IPS-18a (cell line): ENCODE measurements at regions not wholly inside any gene's neighbourhood (a gene's known extent, or its start where the extent isn't known, plus 50 kb on each side); places are given as distances from the start of the nearest gene placed in this dataset.

Experiments used
- H3K27ac ChIP-seq: one replicate; pipeline ENCODE4 v1.5.1; 2013; ENCODE audit warnings: low read length
- H3K27me3 ChIP-seq: one replicate; pipeline ENCODE4 v1.6.1; 2013; ENCODE audit warnings: mild to moderate bottlenecking, low read length; ENCODE audit not compliant: control insufficient read depth, insufficient read depth
- H3K36me3 ChIP-seq: one replicate; pipeline ENCODE4 v1.6.1; 2013; ENCODE audit warnings: low read depth, low read length; ENCODE audit not compliant: control insufficient read depth
- H3K4me1 ChIP-seq: one replicate; pipeline ENCODE4 v1.6.1; 2013; ENCODE audit warnings: low read depth, low read length; ENCODE audit not compliant: control insufficient read depth
- H3K4me3 ChIP-seq: one replicate; pipeline ENCODE4 v1.5.1; 2013; ENCODE audit warnings: low read length
- H3K9ac ChIP-seq: one replicate; pipeline ENCODE4 v1.6.1; 2013; ENCODE audit warnings: mild to moderate bottlenecking, low read length, moderate library complexity
- H3K9me3 ChIP-seq: one replicate; pipeline ENCODE4 v1.6.1; 2013; ENCODE audit warnings: low read depth, low read length; ENCODE audit not compliant: control insufficient read depth

DNA sequence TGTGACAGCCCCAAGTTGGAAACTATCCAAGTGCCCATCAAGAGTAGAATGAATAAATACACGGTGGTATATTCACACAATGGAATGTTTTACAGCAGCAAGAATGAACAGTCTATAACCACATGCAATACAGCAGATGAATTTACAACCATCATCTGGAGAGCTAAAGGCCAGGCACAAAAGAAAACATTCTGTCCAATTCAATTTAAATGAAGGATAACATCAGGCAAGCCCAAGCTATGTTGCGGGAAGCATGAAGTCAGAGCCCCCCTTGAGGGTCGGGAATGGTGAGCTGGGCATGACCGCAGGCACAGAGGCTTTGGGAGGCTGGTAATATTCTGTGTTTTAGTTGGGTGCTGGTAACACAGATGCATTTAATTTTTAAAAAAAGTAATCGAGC is 76.0 kb downstream of the SYNE3 start:
- H3K4me1 ChIP-seq: no peaks in the 10 kb centered on the region
- no peak overlapping the region for H3K4me3 ChIP-seq
- no peak overlapping the region for H3K27ac ChIP-seq
- no peaks in the 10 kb centered on the region for H3K36me3 ChIP-seq
- no peak overlapping the region for H3K9ac ChIP-seq
- H3K27me3 ChIP-seq: no peaks in the 10 kb centered on the region
- no peaks in the 10 kb centered on the region for H3K9me3 ChIP-seq

GRCh38 chr14:95439881-95440280 is 76.6 kb downstream of the SYNE3 start:
- no peak overlapping the region for H3K4me3 ChIP-seq

GRCh38 chr14:95437715-95438114 is 78.7 kb downstream of the SYNE3 start:
- Histone ChIP-seq H3K36me3 (no peaks in the 10 kb centered on the region), H3K9me3 (no peaks in the 10 kb centered on the region), H3K27ac (no peak overlapping the region), H3K4me3 (no peak overlapping the region), H3K4me1 (no peaks in the 10 kb centered on the region), H3K27me3 (no peaks in the 10 kb centered on the region), H3K9ac (no peak overlapping the region)

More at GRCh38 chr14:95439881-95440280, 76.6 kb downstream of the SYNE3 start:
- Histone ChIP-seq H3K9me3 (no peaks in the 10 kb centered on the region), H3K4me1 (no peaks in the 10 kb centered on the region), H3K27ac (no peak overlapping the region), H3K36me3 (no peaks in the 10 kb centered on the region), H3K9ac (no peak overlapping the region), H3K27me3 (no peaks in the 10 kb centered on the region)

- H3K27ac ChIP-seq: no peak overlapping the region
- H3K36me3 ChIP-seq: no peaks in the 10 kb centered on the region
- H3K9ac ChIP-seq: no peak overlapping the region
- H3K4me1 ChIP-seq: no peaks in the 10 kb centered on the region
- H3K27me3 ChIP-seq: no peaks in the 10 kb centered on the region
- no peaks in the 10 kb centered on the region for H3K9me3 ChIP-seq
- no peak overlapping the region for H3K4me3 ChIP-seq
These were observed 80.1 kb downstream of the SYNE3 start for GRCh38 chr14:95436354-95436753.

GRCh38 chr14:95434121-95434520 is 82.3 kb downstream of the SYNE3 start:
- H3K9me3 ChIP-seq: no peaks in the 10 kb centered on the region
- no peaks in the 10 kb centered on the region for H3K36me3 ChIP-seq
- H3K4me3 ChIP-seq: no peak overlapping the region
- H3K4me1 ChIP-seq: no peaks in the 10 kb centered on the region
- H3K27ac ChIP-seq: no peak overlapping the region
- no peaks in the 10 kb centered on the region for H3K27me3 ChIP-seq
- no peak overlapping the region for H3K9ac ChIP-seq

- Histone ChIP-seq H3K9me3 (no peaks in the 10 kb centered on the region), H3K4me1 (no peaks in the 10 kb centered on the region), H3K4me3 (no peak overlapping the region), H3K36me3 (no peaks in the 10 kb centered on the region), H3K27me3 (no peaks in the 10 kb centered on the region), H3K9ac (no peak overlapping the region), H3K27ac (no peak overlapping the region)
These were observed 83.4 kb downstream of the SYNE3 start for GRCh38 chr14:95433094-95433478.

GRCh38 chr14:95432144-95433093 is 84.0 kb downstream of the SYNE3 start:
- no peaks in the 10 kb centered on the region for H3K36me3 ChIP-seq

GRCh38 chr14:95431199-95432143 is 85.0 kb downstream of the SYNE3 start:
- H3K9ac ChIP-seq: no peak overlapping the region
- no peaks in the 10 kb centered on the region for H3K36me3 ChIP-seq
- H3K27me3 ChIP-seq: no peaks in the 10 kb centered on the region
- H3K4me3 ChIP-seq: no peak overlapping the region
- H3K9me3 ChIP-seq: no peaks in the 10 kb centered on the region
- no peak overlapping the region for H3K27ac ChIP-seq
- H3K4me1 ChIP-seq: no peaks in the 10 kb centered on the region

More at GRCh38 chr14:95432144-95433093, 84.0 kb downstream of the SYNE3 start:
- H3K27me3 ChIP-seq: no peaks in the 10 kb centered on the region
- no peak overlapping the region for H3K9ac ChIP-seq
- H3K4me1 ChIP-seq: no peaks in the 10 kb centered on the region
- no peak overlapping the region for H3K4me3 ChIP-seq
- H3K9me3 ChIP-seq: no peaks in the 10 kb centered on the region
- H3K27ac ChIP-seq: no peak overlapping the region

DNA sequence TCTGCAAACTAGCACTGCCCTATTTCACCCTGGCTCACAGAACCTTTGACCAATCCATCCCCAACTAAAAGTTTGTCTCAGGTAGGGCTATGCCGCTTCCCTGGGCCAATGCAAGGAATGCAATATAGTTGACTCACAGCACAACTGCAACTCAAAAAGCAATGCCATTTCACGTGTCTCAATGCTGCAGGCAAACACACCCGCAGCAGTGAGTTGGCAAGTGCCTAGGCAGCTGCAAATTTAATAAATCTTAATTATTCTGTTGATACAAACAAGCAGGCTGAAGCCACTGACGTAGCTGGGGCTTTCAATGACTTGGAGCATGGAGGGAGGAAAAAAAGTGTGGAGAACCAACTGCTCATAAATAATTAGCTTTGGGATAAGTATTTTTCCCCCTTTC is 87.9 kb downstream of the SYNE3 start:
- no peaks in the 10 kb centered on the region for H3K9me3 ChIP-seq
- H3K4me3 ChIP-seq: no peak overlapping the region
- H3K36me3 ChIP-seq: no peaks in the 10 kb centered on the region
- no peaks in the 10 kb centered on the region for H3K4me1 ChIP-seq
- H3K27ac ChIP-seq: no peak overlapping the region
- H3K27me3 ChIP-seq: no peaks in the 10 kb centered on the region
- no peak overlapping the region for H3K9ac ChIP-seq

- Histone ChIP-seq H3K9me3 (no peaks in the 10 kb centered on the region), H3K4me1 (no peaks in the 10 kb centered on the region), H3K27me3 (no peaks in the 10 kb centered on the region), H3K4me3 (no peak overlapping the region), H3K9ac (no peak overlapping the region), H3K27ac (no peak overlapping the region), H3K36me3 (no peaks in the 10 kb centered on the region)
These were observed 90.4 kb downstream of the SYNE3 start for GRCh38 chr14:95426116-95426475.

DNA sequence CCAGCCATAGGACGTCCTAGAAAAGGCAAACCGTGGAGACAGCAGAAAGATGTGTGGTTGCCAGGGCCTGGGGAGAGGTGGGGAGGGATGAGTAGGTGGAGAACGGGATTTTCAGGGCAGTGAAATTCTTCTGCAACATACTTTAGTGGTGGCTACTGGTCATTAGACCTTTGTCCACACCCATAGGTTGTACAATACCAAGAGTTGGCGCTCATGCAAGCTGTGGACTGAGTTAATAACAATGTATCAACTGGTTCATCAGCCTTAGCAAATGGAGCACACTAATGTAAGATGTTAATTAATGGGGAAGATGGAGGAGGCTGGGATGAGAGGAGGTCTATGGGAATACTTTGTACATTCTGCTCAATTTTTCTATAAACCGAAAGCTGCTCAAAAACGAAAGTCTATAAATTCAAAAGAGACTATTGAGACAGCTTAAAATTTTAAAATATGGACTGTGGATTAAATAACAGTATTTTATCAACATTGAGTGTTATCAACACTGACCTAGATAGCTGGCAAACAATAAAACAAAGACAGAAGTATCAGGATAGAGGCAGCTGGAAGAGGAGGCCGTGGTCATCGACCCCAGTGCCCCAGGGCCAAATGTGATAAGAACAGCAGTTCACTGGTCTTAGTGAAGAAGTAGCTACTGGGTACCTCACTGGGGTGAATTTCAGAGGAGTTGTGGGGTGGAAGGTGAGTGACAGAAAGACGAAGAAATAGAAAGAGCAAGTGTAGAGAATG is 90.9 kb downstream of the SYNE3 start:
- Histone ChIP-seq H3K4me1 (no peaks in the 10 kb centered on the region), H3K36me3 (no peaks in the 10 kb centered on the region), H3K27ac (no peak overlapping the region), H3K27me3 (no peaks in the 10 kb centered on the region), H3K4me3 (no peak overlapping the region), H3K9ac (no peak overlapping the region), H3K9me3 (no peaks in the 10 kb centered on the region)
